ENCODE measurements at regions not wholly inside any gene's neighbourhood (a gene's known extent, or its start where the extent isn't known, plus 50 kb on each side); places are given as distances from the start of the nearest gene placed in this dataset.

GRCh38 chr4:11889099-11889498, 460.4 kb upstream of the HS3ST1 start:
- TF ChIP-seq MXI1 (IDR thresholded peaks at IDR 0.05; ENCODE audit: borderline replicate concordance, low read depth, low read length) (no peak), POLR2A (IDR thresholded peaks at IDR 0.05; ENCODE audit: low read depth, low read length) (no peak)
